WTC11 (cell line): ENCODE measurements at regions not wholly inside any gene's neighbourhood (a gene's known extent, or its start where the extent isn't known, plus 50 kb on each side); places are given as distances from the start of the nearest gene placed in this dataset.
"Not testable (repeated sequence)": the region's sequence is repeated elsewhere in the genome, so short reads cannot be mapped to it uniquely, and the experiment has no call there.

Experiments
- TF ChIP-seq, protein P1 (sequence below): sonication (generic); formaldehyde crosslinking; IDR thresholded peaks from 2 replicates; pipeline ENCODE4 v1.8.0; 2022; ENCODE audit warnings: mild to moderate bottlenecking, missing genetic modification reagents
- TF ChIP-seq, protein P2 (sequence below): fragments of 200-600 bp; IDR thresholded peaks from 2 replicates; pipeline ENCODE4 v1.8.0; 2022; ENCODE audit warnings: antibody characterized with exemption

DNA sequence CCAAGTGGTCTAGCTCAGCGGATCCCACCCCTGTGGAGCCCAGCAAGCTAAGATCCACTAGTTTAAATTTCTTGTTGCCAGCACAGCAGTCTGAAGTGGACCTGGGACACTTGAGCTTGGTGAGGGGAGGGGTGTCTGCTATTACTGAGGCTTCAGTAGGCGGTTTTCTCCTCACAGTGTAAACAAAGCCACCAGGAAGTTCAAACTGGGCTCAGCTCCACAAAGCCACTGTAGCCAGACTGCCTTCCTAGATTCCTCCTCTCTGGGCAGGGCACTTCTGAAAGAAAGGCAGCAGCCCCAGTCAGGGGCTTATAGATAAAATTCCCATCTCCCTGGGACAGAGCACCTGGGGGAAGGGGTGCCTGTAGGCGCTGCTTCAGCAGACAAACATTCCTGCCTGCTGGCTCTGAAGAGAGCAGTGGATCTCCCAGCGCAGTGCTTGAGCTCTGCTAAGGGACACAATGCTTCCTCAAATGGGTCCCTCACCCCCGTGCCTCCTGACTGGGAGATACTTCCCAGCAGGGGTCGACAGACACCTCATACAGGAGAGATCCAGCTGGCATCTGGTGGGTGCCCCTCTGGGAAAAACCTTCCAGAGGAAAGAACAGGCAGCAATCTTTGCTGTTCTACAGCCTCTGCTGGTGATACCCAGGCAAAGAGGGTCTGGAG, 148.6 kb upstream of the PDE4D start:
- TF ChIP-seq, protein P1, sequence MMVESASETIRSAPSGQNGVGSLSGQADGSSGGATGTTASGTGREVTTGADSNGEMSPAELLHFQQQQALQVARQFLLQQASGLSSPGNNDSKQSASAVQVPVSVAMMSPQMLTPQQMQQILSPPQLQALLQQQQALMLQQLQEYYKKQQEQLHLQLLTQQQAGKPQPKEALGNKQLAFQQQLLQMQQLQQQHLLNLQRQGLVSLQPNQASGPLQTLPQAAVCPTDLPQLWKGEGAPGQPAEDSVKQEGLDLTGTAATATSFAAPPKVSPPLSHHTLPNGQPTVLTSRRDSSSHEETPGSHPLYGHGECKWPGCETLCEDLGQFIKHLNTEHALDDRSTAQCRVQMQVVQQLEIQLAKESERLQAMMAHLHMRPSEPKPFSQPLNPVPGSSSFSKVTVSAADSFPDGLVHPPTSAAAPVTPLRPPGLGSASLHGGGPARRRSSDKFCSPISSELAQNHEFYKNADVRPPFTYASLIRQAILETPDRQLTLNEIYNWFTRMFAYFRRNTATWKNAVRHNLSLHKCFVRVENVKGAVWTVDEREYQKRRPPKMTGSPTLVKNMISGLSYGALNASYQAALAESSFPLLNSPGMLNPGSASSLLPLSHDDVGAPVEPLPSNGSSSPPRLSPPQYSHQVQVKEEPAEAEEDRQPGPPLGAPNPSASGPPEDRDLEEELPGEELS (CRISPR knock-in tag) = not testable (repeated sequence)
- TF ChIP-seq, protein P2, sequence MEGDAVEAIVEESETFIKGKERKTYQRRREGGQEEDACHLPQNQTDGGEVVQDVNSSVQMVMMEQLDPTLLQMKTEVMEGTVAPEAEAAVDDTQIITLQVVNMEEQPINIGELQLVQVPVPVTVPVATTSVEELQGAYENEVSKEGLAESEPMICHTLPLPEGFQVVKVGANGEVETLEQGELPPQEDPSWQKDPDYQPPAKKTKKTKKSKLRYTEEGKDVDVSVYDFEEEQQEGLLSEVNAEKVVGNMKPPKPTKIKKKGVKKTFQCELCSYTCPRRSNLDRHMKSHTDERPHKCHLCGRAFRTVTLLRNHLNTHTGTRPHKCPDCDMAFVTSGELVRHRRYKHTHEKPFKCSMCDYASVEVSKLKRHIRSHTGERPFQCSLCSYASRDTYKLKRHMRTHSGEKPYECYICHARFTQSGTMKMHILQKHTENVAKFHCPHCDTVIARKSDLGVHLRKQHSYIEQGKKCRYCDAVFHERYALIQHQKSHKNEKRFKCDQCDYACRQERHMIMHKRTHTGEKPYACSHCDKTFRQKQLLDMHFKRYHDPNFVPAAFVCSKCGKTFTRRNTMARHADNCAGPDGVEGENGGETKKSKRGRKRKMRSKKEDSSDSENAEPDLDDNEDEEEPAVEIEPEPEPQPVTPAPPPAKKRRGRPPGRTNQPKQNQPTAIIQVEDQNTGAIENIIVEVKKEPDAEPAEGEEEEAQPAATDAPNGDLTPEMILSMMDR = not testable (repeated sequence)
